ENCODE measurements at regions not wholly inside any gene's neighbourhood (a gene's known extent, or its start where the extent isn't known, plus 50 kb on each side); places are given as distances from the start of the nearest gene placed in this dataset.

- TF ChIP-seq ATF3 (IDR thresholded peaks at IDR 0.05; ENCODE audit: insufficient read depth, low read depth, low read length) (no peak), GABPA (IDR thresholded peaks at IDR 0.05; ENCODE audit: borderline replicate concordance, insufficient read depth, low read length) (no peak), FOSL1 (IDR thresholded peaks at IDR 0.05; ENCODE audit: insufficient read depth, low read depth, low read length) (no peak)
Observed at GRCh38 chrX:114201622-114202021, 382.3 kb upstream of the HTR2C start (continued).
